Hematopoietic multipotent progenitor cell treated with erythropoietin and hydrocortisone succinate and interleukin-3 and kit ligand, for 15 days (in vitro differentiated cells): ENCODE measurements at regions not wholly inside any gene's neighbourhood (a gene's known extent, or its start where the extent isn't known, plus 50 kb on each side); places are given as distances from the start of the nearest gene placed in this dataset.

Source experiments
- DNase-seq: peaks from one replicate; pipeline ENCODE4 v3.0.0-alpha.2; 2015; ENCODE audit warnings: low spot score

GRCh38 chr13:24008679-24009078 is 111.4 kb upstream of the C1QTNF9B start:
- DNase-seq: no peak

- no peak for DNase-seq
These were observed 114.0 kb upstream of the C1QTNF9B start for GRCh38 chr13:24011266-24011665.

- DNase-seq: no peak
These were observed 115.3 kb upstream of the C1QTNF9B start for GRCh38 chr13:24012648-24013047.

GRCh38 chr13:24013189-24013588 is 115.9 kb upstream of the C1QTNF9B start:
- no peak for DNase-seq

GRCh38 chr13:24016046-24016445 is 118.7 kb upstream of the C1QTNF9B start:
- no peak for DNase-seq

- DNase-seq: no peak
These were observed 125.3 kb upstream of the C1QTNF9B start for GRCh38 chr13:24022568-24022967.

GRCh38 chr13:24023073-24023472 is 125.8 kb upstream of the C1QTNF9B start:
- no peak for DNase-seq

- no peak for DNase-seq
These were observed 130.2 kb upstream of the C1QTNF9B start for GRCh38 chr13:24027494-24027893.

- no peak for DNase-seq
These were observed 128.3 kb upstream of the SPATA13 start for GRCh38 chr13:24032252-24032651.

- DNase-seq: no peak
These were observed 127.8 kb upstream of the SPATA13 start for GRCh38 chr13:24032674-24033073.

GRCh38 chr13:24033527-24034302 is 126.8 kb upstream of the SPATA13 start:
- DNase-seq: no peak

- no peak for DNase-seq
These were observed 125.1 kb upstream of the SPATA13 start for GRCh38 chr13:24035411-24035810.

GRCh38 chr13:24036115-24036514 is 124.4 kb upstream of the SPATA13 start:
- no peak for DNase-seq

- DNase-seq: no peak
These were observed 122.1 kb upstream of the SPATA13 start for GRCh38 chr13:24038405-24038804.

- no peak for DNase-seq
These were observed 121.6 kb upstream of the SPATA13 start for GRCh38 chr13:24038841-24039330.

- DNase-seq: no peak
These were observed 120.7 kb upstream of the SPATA13 start for GRCh38 chr13:24039621-24040475.

- no peak for DNase-seq
These were observed 119.7 kb upstream of the SPATA13 start for GRCh38 chr13:24040835-24041234.

- no peak for DNase-seq
These were observed 118.8 kb upstream of the SPATA13 start for GRCh38 chr13:24041651-24042225.

- DNase-seq: no peak
These were observed 117.6 kb upstream of the SPATA13 start for GRCh38 chr13:24042710-24043440.

- DNase-seq: no peak
These were observed 116.8 kb upstream of the SPATA13 start for GRCh38 chr13:24043590-24044350.

- DNase-seq: no peak
These were observed 114.9 kb upstream of the SPATA13 start for GRCh38 chr13:24045597-24045996.
